Hepatocyte (in vitro differentiated cells): ENCODE measurements at regions not wholly inside any gene's neighbourhood (a gene's known extent, or its start where the extent isn't known, plus 50 kb on each side); places are given as distances from the start of the nearest gene placed in this dataset.

Experiments used
- CTCF ChIP-seq: fragments of 200-600 bp; sonication (generic); IDR thresholded peaks from 2 replicates; pipeline ENCODE4 v1.5.1; 2016; ENCODE audit warnings: antibody characterized with exemption, mild to moderate bottlenecking; ENCODE audit not compliant: poor library complexity
- EZH2 ChIP-seq: fragments of 200-600 bp; sonication (generic); IDR thresholded peaks from 2 replicates; pipeline ENCODE4 v1.6.1; 2016; ENCODE audit warnings: antibody characterized with exemption, mild to moderate bottlenecking, borderline replicate concordance
- EZH2phosphoT487 ChIP-seq: fragments of 200-600 bp; sonication (generic); IDR thresholded peaks from one replicate; pipeline ENCODE4 v1.6.1; 2018; ENCODE audit warnings: antibody characterized with exemption, mild to moderate bottlenecking, low read depth, moderate library complexity; ENCODE audit not compliant: unreplicated experiment, severe bottlenecking

GRCh38 chr5:92629000-92629399 lies 952.0 kb downstream of the NR2F1-AS1 start:
- TF ChIP-seq EZH2phosphoT487 (no peak), CTCF (no peak), EZH2 (no peak)
